Stimulated activated naive B cell treated with anti-CD40 and anti-IgM and Interleukin-4, amounts not matched to agents 10 μg/mL and 1 μg/mL and 100 μg/mL, for 72 hours (primary cell): ENCODE measurements at regions not wholly inside any gene's neighbourhood (a gene's known extent, or its start where the extent isn't known, plus 50 kb on each side); places are given as distances from the start of the nearest gene placed in this dataset.
"Not testable (repeated sequence)": the region's sequence is repeated elsewhere in the genome, so short reads cannot be mapped to it uniquely, and the experiment has no call there.

Experiments used
- ATAC-seq, 2 donors: fragments of 150-1000 bp; cut with Tn5 transposase; replicated peaks; 2 replicates each; pipeline ENCODE4 v1.10.0; 2021; ENCODE audit warnings: moderate library complexity in 1 of 2
- DNase-seq: peaks from one replicate; pipeline ENCODE4 v3.0.0; 2021
- H3K27ac Mint-ChIP-seq: one replicate; pipeline ENCODE4 v1.8.0; 2022; ENCODE audit warnings: mild to moderate bottlenecking, mixed read lengths
- H3K27me3 Mint-ChIP-seq, 2 donors: one replicate each; pipeline ENCODE4 v1.8.0; 2022; ENCODE audit warnings: mixed read lengths in 2 of 2
- H3K36me3 Mint-ChIP-seq, 2 donors: one replicate each; pipeline ENCODE4 v1.8.0; 2022; ENCODE audit warnings: mixed read lengths in 2 of 2, mild to moderate bottlenecking in 1 of 2
- H3K4me1 Mint-ChIP-seq, 2 donors: one replicate each; pipeline ENCODE4 v1.8.0; 2022; ENCODE audit warnings: mixed read lengths in 2 of 2, mild to moderate bottlenecking in 1 of 2
- H3K4me3 Mint-ChIP-seq, 2 donors: one replicate each; pipeline ENCODE4 v1.8.0; 2022; ENCODE audit warnings: mild to moderate bottlenecking in 2 of 2, mixed read lengths in 2 of 2, moderate library complexity in 1 of 2
- H3K9me3 Mint-ChIP-seq, 2 donors: one replicate each; pipeline ENCODE4 v1.8.0; 2022; ENCODE audit warnings: mixed read lengths in 2 of 2, mild to moderate bottlenecking in 1 of 2

DNA sequence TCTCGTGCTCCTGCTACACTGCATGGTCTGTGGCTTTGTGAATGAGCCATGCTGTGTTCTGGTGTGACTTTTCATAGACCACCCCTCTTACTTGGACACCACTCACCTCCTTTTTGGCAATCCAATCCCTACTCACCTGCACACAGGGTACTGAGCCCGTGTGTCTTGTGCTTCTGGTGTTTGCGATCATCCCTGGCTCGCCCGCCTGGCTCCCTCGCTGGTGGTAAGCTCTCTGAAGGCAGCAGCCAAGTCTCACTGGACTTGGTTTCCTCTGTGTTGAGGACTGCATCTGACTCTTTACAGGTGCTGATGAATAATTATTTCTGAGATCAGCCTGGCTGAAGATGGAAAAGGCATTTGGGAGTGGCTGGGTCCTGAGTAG lies 276.8 kb downstream of the TSN start:
- Mint-ChIP-seq H3K27ac (no peak overlapping the region), H3K36me3 (no peaks in the 10 kb centered on the region), H3K4me1 (no peaks in the 10 kb centered on the region), H3K27me3 (no peaks in the 10 kb centered on the region), H3K4me3 (no peak overlapping the region), H3K9me3 (no peaks in the 10 kb centered on the region)
- DNase-seq: no peak
- ATAC-seq: peak in 1 of 2 donors; percentile 31

DNA sequence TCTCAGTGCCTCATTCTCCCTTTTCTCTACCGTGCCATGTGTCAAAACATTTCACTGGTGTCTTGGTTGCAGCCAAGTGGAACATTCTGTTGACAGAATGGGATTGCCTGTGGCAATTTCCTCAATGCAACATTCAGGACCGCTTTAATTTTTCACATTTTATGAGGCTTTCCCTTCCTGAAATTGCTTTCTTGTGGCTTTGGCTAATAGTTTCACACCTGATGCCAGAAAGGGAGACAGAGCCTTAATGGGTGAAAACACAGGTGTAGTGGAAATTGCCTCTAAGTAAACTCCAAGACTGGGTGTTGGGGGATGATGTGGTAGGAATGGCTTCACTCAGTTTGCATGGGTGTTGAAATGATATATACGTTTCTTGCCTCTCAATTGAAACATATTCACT lies 278.3 kb downstream of the TSN start:
- H3K27me3 Mint-ChIP-seq: no peaks in the 10 kb centered on the region
- no peak overlapping the region for H3K27ac Mint-ChIP-seq
- no peaks in the 10 kb centered on the region for H3K4me1 Mint-ChIP-seq
- ATAC-seq (no peak), DNase-seq (no peak)
- H3K4me3 Mint-ChIP-seq: no peak overlapping the region
- peaks cover 0 to 2% of the 10 kb centered on the region in 2 donors for H3K9me3 Mint-ChIP-seq
- no peaks in the 10 kb centered on the region for H3K36me3 Mint-ChIP-seq

GRCh38 chr2:122034344-122034743 lies 278.9 kb downstream of the TSN start:
- Mint-ChIP-seq H3K4me1 (no peaks in the 10 kb centered on the region), H3K4me3 (no peak overlapping the region), H3K9me3 (peaks cover 0 to 5% of the 10 kb centered on the region in 2 donors), H3K27ac (no peak overlapping the region), H3K36me3 (no peaks in the 10 kb centered on the region), H3K27me3 (no peaks in the 10 kb centered on the region)
- ATAC-seq: no peak
- no peak for DNase-seq

DNA sequence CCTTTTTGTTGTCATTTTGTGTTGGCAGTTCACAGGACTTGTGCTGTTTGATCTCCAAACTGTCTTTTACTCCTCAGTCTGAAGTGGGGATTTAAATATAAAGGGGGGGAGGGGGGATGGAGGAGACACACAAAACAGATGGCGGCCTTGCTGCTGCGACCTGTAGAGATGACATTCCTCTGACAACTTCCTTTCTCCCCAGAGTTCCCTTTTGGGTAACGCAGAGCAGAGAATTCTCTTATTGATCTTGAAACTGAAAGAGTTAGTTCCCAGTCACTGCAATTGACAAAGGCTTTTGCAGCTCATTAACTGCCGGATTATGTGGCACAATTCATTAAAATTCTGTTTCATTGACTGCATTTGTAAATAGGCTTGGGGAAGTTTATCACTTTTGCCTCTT lies 279.3 kb downstream of the TSN start:
- Mint-ChIP-seq H3K27me3 (no peaks in the 10 kb centered on the region), H3K4me1 (no peaks in the 10 kb centered on the region), H3K9me3 (peaks cover 0 to 6% of the 10 kb centered on the region in 2 donors), H3K36me3 (no peaks in the 10 kb centered on the region), H3K27ac (no peak overlapping the region), H3K4me3 (no peak overlapping the region)
- ATAC-seq: no peak
- DNase-seq: no peak

DNA sequence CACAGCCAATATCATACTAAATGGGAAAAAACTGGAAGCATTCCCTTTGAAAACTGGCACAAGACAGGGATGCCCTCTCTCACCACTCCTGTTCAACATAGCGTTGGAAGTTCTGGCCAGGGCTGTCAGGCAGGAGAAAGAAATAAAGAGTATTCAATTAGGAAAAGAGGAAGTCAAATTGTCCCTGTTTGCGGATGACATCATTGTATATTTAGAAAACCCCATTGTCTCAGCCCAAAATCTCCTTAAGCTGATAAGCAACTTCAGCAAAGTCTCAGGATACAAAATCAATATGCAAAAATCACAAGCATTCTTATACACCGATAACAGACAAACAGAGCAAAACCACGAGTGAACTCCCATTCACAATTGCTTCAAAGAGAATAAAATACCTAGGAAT lies 283.4 kb downstream of the TSN start:
- H3K4me1 Mint-ChIP-seq, DNase-seq, H3K27ac Mint-ChIP-seq, H3K36me3 Mint-ChIP-seq, H3K4me3 Mint-ChIP-seq, ATAC-seq, H3K9me3 Mint-ChIP-seq, H3K27me3 Mint-ChIP-seq: not testable (repeated sequence)

- Mint-ChIP-seq H3K27ac (no peak overlapping the region), H3K27me3 (no peaks in the 10 kb centered on the region), H3K9me3 (peaks cover 0 to 6% of the 10 kb centered on the region in 2 donors), H3K36me3 (no peaks in the 10 kb centered on the region), H3K4me1 (no peaks in the 10 kb centered on the region), H3K4me3 (no peak overlapping the region)
- ATAC-seq: no peak
- no peak for DNase-seq
Measured at GRCh38 chr2:122041455-122041854, 286.0 kb downstream of the TSN start.

DNA sequence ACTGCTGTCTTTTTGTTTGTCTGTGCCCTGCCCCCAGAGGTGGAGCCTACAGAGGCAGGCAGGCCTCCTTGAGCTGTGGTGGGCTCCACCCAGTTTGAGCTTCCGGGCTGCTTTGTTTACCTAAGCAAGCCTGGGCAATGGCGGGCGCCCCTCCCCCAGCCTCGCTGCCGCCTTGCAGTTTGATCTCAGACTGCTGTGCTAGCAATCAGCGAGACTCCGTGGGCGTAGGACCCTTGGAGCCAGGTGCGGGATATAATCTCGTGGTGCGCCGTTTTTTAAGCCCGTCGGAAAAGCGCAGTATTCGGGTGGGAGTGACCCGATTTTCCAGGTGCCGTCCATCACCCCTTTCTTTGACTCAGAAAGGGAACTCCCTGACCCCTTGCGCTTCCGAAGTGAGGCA lies 296.2 kb downstream of the TSN start:
- H3K27me3 Mint-ChIP-seq, H3K4me3 Mint-ChIP-seq: not testable (repeated sequence)

DNA sequence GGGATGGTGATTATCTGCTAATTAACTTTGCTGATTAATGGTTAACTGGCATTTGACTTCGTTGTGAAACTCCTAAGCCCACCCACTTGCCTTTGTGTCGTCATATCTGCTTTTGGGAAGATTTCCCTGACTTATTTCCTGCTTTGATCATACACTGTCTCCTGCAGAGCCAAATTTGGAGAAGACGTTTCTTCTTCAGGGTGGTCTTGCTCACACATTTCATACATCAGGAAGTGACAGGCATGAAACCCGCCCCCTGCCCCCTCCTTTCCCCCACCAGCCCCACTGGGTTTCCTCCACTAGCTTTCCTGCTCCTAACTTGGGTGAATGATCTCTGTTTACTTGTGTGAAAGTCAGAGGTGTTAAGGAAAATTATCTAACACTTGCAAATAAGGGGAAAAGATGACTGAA lies 300.1 kb downstream of the TSN start:
- Mint-ChIP-seq H3K27me3 (no peaks in the 10 kb centered on the region), H3K36me3 (no peaks in the 10 kb centered on the region), H3K4me1 (no peaks in the 10 kb centered on the region), H3K4me3 (no peak overlapping the region), H3K27ac (no peak overlapping the region), H3K9me3 (no peaks in the 10 kb centered on the region)
- no peak for DNase-seq
- no peak for ATAC-seq

More for the DNA sequence above, 296.2 kb downstream of the TSN start:
- H3K4me1 Mint-ChIP-seq, DNase-seq, H3K27ac Mint-ChIP-seq, H3K9me3 Mint-ChIP-seq, ATAC-seq, H3K36me3 Mint-ChIP-seq: not testable (repeated sequence)

- DNase-seq (no peak), ATAC-seq (no peak)
- H3K4me1 Mint-ChIP-seq: no peaks in the 10 kb centered on the region
- no peaks in the 10 kb centered on the region for H3K27me3 Mint-ChIP-seq
- H3K4me3 Mint-ChIP-seq: no peak overlapping the region
- H3K9me3 Mint-ChIP-seq: no peaks in the 10 kb centered on the region
- no peak overlapping the region for H3K27ac Mint-ChIP-seq
- no peaks in the 10 kb centered on the region for H3K36me3 Mint-ChIP-seq
Measured at GRCh38 chr2:122056853-122057252, 301.4 kb downstream of the TSN start.

DNA sequence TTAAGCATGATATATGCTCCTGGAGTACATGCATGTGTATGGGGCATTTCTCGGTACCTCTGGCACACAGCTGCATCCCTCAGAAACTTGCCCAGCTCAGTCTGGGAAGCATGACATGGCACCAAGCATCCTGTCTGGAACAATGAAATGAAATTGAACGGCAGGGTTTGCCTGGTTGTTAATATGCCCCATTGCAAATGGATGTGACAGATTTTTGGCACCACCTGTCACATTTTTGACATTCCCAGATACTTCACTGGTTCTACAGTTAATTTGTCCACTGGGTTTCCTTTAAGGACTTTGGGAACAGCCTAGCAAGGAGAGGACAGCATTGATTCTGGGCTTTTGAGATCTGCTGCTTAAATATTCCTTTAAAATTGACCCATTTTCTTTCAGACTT lies 305.8 kb downstream of the TSN start:
- H3K27ac Mint-ChIP-seq: no peak overlapping the region
- H3K27me3 Mint-ChIP-seq: no peaks in the 10 kb centered on the region
- no peaks in the 10 kb centered on the region for H3K4me1 Mint-ChIP-seq
- no peaks in the 10 kb centered on the region for H3K9me3 Mint-ChIP-seq
- no peak for ATAC-seq
- no peak for DNase-seq
- no peaks in the 10 kb centered on the region for H3K36me3 Mint-ChIP-seq
- no peak overlapping the region for H3K4me3 Mint-ChIP-seq

DNA sequence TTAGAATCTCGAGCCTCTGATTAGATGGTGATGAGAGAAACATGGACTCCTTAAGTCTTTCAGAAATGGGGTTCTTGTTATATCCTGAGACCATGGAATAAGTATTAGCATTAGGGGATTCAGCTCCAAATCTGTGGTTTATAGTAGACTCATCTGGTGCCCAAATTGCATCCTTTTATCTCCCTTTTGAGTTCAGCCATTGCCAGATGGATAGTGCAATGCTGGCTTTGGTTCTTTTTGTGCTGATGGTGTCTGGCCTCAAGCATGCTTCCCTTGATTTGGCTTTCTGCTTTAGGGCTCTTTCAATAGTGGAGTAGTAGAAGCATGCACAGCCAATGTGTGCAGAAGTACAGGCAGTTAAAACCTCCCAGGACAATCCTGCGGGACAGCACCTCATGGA lies 306.4 kb downstream of the TSN start:
- Mint-ChIP-seq H3K9me3 (no peaks in the 10 kb centered on the region), H3K4me3 (no peak overlapping the region), H3K27me3 (no peaks in the 10 kb centered on the region), H3K27ac (no peak overlapping the region), H3K36me3 (no peaks in the 10 kb centered on the region), H3K4me1 (no peaks in the 10 kb centered on the region)
- no peak for ATAC-seq
- no peak for DNase-seq

DNA sequence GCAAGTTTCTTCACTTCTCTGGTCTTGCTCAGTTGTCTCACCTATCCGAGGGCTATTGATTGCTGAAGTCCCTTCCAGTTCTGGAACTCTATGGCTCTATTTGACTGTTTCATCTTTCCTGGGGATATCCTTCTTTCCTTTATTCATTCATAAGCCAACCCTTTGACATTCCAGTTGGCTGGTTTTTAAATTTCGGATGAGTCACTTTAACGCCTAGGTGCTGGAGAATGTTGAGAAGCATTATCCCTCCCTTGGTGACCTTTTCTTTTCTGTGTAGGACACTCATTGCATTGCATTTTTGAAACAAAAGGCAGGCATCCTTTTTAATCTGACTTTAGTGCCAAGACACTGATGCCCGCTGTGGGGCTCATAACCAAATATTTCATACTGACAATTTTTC lies 307.1 kb downstream of the TSN start:
- no peak overlapping the region for H3K27ac Mint-ChIP-seq
- DNase-seq (no peak), ATAC-seq (no peak)
- no peaks in the 10 kb centered on the region for H3K36me3 Mint-ChIP-seq
- no peaks in the 10 kb centered on the region for H3K27me3 Mint-ChIP-seq
- no peaks in the 10 kb centered on the region for H3K9me3 Mint-ChIP-seq
- H3K4me1 Mint-ChIP-seq: no peaks in the 10 kb centered on the region
- H3K4me3 Mint-ChIP-seq: no peak overlapping the region

GRCh38 chr2:122063716-122064115 lies 308.3 kb downstream of the TSN start:
- DNase-seq (no peak), ATAC-seq (no peak)
- no peaks in the 10 kb centered on the region for H3K9me3 Mint-ChIP-seq
- H3K4me3 Mint-ChIP-seq: no peak overlapping the region
- no peaks in the 10 kb centered on the region for H3K36me3 Mint-ChIP-seq
- H3K4me1 Mint-ChIP-seq: no peaks in the 10 kb centered on the region
- H3K27me3 Mint-ChIP-seq: no peaks in the 10 kb centered on the region
- H3K27ac Mint-ChIP-seq: no peak overlapping the region

DNA sequence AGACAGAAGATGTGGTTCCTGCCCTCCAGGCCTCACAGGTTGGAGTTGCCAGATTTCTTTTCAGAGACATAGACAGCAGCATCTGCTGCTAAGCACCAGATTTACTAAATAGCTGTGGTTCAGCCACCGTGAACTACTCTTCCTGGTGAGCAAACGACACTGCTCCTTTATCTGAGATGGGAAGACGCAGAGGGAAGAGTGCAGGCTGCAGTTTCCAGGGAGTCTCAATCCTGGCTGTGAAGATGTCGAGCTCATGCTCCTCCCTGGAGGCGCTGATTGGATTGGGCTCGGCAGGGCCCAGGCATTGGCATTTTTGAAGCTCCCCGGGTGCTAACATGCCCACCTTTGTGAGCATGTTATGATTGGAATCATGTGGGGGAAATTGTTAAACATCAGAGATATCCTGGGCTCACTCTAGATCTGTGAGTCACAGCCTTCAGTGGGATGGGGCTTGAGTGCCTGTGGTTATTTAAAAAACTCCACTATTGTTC lies 314.8 kb downstream of the TSN start:
- Mint-ChIP-seq H3K27ac (no peak overlapping the region), H3K9me3 (no peaks in the 10 kb centered on the region), H3K36me3 (no peaks in the 10 kb centered on the region), H3K4me1 (no peaks in the 10 kb centered on the region), H3K27me3 (peaks cover 0 to 5% of the 10 kb centered on the region in 2 donors), H3K4me3 (no peak overlapping the region)
- no peak for DNase-seq
- no peak for ATAC-seq

DNA sequence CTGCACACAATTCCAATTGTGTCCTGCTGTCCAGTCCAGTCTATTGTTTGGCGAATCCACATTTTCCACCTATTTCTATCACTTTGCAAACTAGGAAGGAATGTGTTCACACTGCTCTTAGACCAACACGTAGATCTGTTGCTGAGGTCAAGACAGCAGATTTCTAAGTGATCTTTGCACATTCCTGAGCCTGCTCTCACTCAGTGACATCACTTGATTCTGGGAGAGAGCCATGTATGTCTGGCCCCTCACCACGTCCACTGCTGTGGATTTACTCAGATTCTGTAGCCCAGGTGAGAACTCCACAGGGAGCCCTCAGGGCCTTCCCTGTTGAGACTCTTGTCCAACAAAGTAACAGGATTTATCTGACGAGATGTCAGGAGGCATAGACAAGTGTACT lies 317.2 kb downstream of the TSN start:
- Mint-ChIP-seq H3K27ac (no peak overlapping the region), H3K4me1 (no peaks in the 10 kb centered on the region), H3K9me3 (no peaks in the 10 kb centered on the region), H3K4me3 (no peak overlapping the region), H3K36me3 (no peaks in the 10 kb centered on the region), H3K27me3 (peaks cover 0 to 5% of the 10 kb centered on the region in 2 donors)
- no peak for ATAC-seq
- DNase-seq: no peak

- DNase-seq (no peak), ATAC-seq (peak in 1 of 2 donors; percentile 12)
- H3K27ac Mint-ChIP-seq: no peak overlapping the region
- no peaks in the 10 kb centered on the region for H3K36me3 Mint-ChIP-seq
- H3K4me1 Mint-ChIP-seq: no peaks in the 10 kb centered on the region
- H3K27me3 Mint-ChIP-seq: peaks cover 0 to 5% of the 10 kb centered on the region in 2 donors
- no peak overlapping the region for H3K4me3 Mint-ChIP-seq
- no peaks in the 10 kb centered on the region for H3K9me3 Mint-ChIP-seq
Measured at GRCh38 chr2:122074201-122074600, 318.8 kb downstream of the TSN start.
